Progenitor cell of endocrine pancreas (in vitro differentiated cells): ENCODE measurements at regions not wholly inside any gene's neighbourhood (a gene's known extent, or its start where the extent isn't known, plus 50 kb on each side); places are given as distances from the start of the nearest gene placed in this dataset.

Experiments
- DNase-seq: peaks from one replicate; pipeline ENCODE4 v3.0.0; 2021; ENCODE audit warnings: low spot score; ENCODE audit not compliant: unreplicated experiment
- H3K27ac Mint-ChIP-seq: 2 replicates; pipeline ENCODE4 v1.8.0; 2021; ENCODE audit warnings: mild to moderate bottlenecking, moderate library complexity, mixed read lengths
- H3K27me3 Mint-ChIP-seq: 2 replicates; pipeline ENCODE4 v1.8.0; 2021; ENCODE audit warnings: mixed read lengths
- H3K36me3 Mint-ChIP-seq: 2 replicates; pipeline ENCODE4 v1.8.0; 2022; ENCODE audit warnings: mixed read lengths; ENCODE audit not compliant: insufficient read depth
- H3K4me1 Mint-ChIP-seq: 2 replicates; pipeline ENCODE4 v1.8.0; 2021; ENCODE audit warnings: low read depth, mixed read lengths
- H3K4me3 Mint-ChIP-seq: 2 replicates; pipeline ENCODE4 v1.8.0; 2021; ENCODE audit warnings: low read depth, mild to moderate bottlenecking, moderate library complexity, mixed read lengths
- H3K9me3 Mint-ChIP-seq: 2 replicates; pipeline ENCODE4 v1.8.0; 2021; ENCODE audit warnings: low read depth, mixed read lengths
- CTCF ChIP-seq: fragments of 200-600 bp; sonication (generic); IDR thresholded peaks from one replicate; pipeline ENCODE4 v1.5.0; 2021; ENCODE audit warnings: antibody characterized with exemption, mild to moderate bottlenecking; ENCODE audit not compliant: unreplicated experiment

GRCh38 chr4:137611998-137612700 lies 79.9 kb upstream of the PCDH18 start:
- no peak overlapping the region for H3K27ac Mint-ChIP-seq
- no peaks in the 10 kb centered on the region for H3K36me3 Mint-ChIP-seq

GRCh38 chr4:137610960-137611359 lies 78.7 kb upstream of the PCDH18 start:
- Mint-ChIP-seq H3K27ac (no peak overlapping the region), H3K4me3 (no peak overlapping the region), H3K27me3 (no peaks in the 10 kb centered on the region), H3K4me1 (no peaks in the 10 kb centered on the region), H3K36me3 (no peaks in the 10 kb centered on the region), H3K9me3 (no peaks in the 10 kb centered on the region)
- TF ChIP-seq CTCF, result peak; percentile 61
- no peak for DNase-seq

More at GRCh38 chr4:137611998-137612700, 79.9 kb upstream of the PCDH18 start:
- H3K4me3 Mint-ChIP-seq, result no peak overlapping the region
- no peaks in the 10 kb centered on the region for H3K27me3 Mint-ChIP-seq
- no peaks in the 10 kb centered on the region for H3K4me1 Mint-ChIP-seq
- no peak for TF ChIP-seq CTCF
- no peak for DNase-seq
- no peaks in the 10 kb centered on the region for H3K9me3 Mint-ChIP-seq

- Mint-ChIP-seq H3K9me3 (no peaks in the 10 kb centered on the region), H3K27me3 (no peaks in the 10 kb centered on the region), H3K36me3 (no peaks in the 10 kb centered on the region), H3K4me1 (no peaks in the 10 kb centered on the region), H3K27ac (no peak overlapping the region), H3K4me3 (no peak overlapping the region)
- DNase-seq, result no peak
- no peak for TF ChIP-seq CTCF
These were observed 77.6 kb upstream of the PCDH18 start for GRCh38 chr4:137609718-137610430.

DNA sequence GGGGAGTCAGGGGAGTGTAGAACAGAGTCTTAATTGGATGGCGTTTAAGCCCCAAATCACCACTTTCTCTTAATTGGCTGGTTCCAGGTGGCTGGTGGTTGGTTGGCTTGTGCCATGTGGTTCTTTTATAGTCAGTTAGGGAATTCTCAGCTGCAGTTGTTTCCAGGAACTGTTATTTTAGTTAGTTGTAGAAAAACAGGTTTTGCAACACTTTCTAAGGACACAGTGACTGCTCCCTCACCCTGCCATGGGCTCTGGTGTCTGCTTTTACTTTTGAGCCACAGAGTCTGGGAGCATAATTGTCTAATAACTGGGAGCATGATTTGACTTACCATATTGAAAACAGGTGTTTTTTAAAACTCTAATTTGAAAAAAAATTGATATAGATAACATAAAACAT lies 75.8 kb upstream of the PCDH18 start:
- Mint-ChIP-seq H3K27ac (no peak overlapping the region), H3K4me3 (no peak overlapping the region), H3K36me3 (no peaks in the 10 kb centered on the region), H3K9me3 (no peaks in the 10 kb centered on the region), H3K27me3 (no peaks in the 10 kb centered on the region), H3K4me1 (peaks cover 4% of the 10 kb centered on the region)
- TF ChIP-seq CTCF, result no peak
- no peak for DNase-seq

GRCh38 chr4:137602436-137602835 lies 70.1 kb upstream of the PCDH18 start:
- Mint-ChIP-seq H3K27ac (no peak overlapping the region), H3K27me3 (no peaks in the 10 kb centered on the region), H3K4me1 (peaks cover 4% of the 10 kb centered on the region), H3K4me3 (no peak overlapping the region), H3K36me3 (no peaks in the 10 kb centered on the region), H3K9me3 (no peaks in the 10 kb centered on the region)
- TF ChIP-seq CTCF, result no peak
- no peak for DNase-seq
